Uterus (tissue), 3 donors: ENCODE measurements at regions not wholly inside any gene's neighbourhood (a gene's known extent, or its start where the extent isn't known, plus 50 kb on each side); places are given as distances from the start of the nearest gene placed in this dataset.

Experiments used
- DNase-seq, 2 donors: peaks; one replicate each; pipeline ENCODE4 v3.0.0-alpha.2; 2019 to 2020
- H3K27ac ChIP-seq, 2 donors: fragments of 200-600 bp; sonication (generic); 1 replicate in 1 of 2; 2 replicates in 1 of 2; pipeline ENCODE4 v1.5.1; 2016 to 2018
- H3K27me3 ChIP-seq, 2 donors: fragments of 200-600 bp; sonication (generic); one replicate each; pipeline ENCODE4 v1.5.1; 2018 to 2019; ENCODE audit warnings: control low read depth in 1 of 2
- H3K36me3 ChIP-seq, 2 donors: fragments of 200-600 bp; sonication (generic); one replicate each; pipeline ENCODE4 v1.5.1; 2019; ENCODE audit warnings: control low read depth in 1 of 2
- H3K4me1 ChIP-seq, 2 donors: fragments of 200-600 bp; sonication (generic); one replicate each; pipeline ENCODE4 v1.5.1; 2018 to 2019; ENCODE audit warnings: control low read depth in 1 of 2
- H3K4me3 ChIP-seq, 2 donors: fragments of 200-600 bp; sonication (generic); 1 replicate in 1 of 2; 2 replicates in 1 of 2; pipeline ENCODE4 v1.5.1; 2018 to 2019; ENCODE audit warnings: mild to moderate bottlenecking in 1 of 2
- H3K9me3 ChIP-seq, 2 donors: fragments of 200-600 bp; sonication (generic); one replicate each; pipeline ENCODE4 v1.5.1; 2019; ENCODE audit warnings: control low read depth in 1 of 2
- CTCF ChIP-seq, 4 experiments: fragments of 200-600 bp in 2 of 4; fragments of 450-650 bp in 2 of 4; sonication (generic) in 2 of 4; IDR thresholded peaks; one replicate each; pipeline ENCODE4 v1.5.1; 2016 to 2019; ENCODE audit warnings: antibody characterized with exemption in 4 of 4, mild to moderate bottlenecking in 2 of 4, moderate library complexity in 1 of 4
- POLR2A ChIP-seq, 2 donors: fragments of 450-650 bp; IDR thresholded peaks; one replicate each; pipeline ENCODE4 v1.6.1; 2016; ENCODE audit warnings: antibody characterized with exemption in 2 of 2, mild to moderate bottlenecking in 1 of 2, moderate library complexity in 1 of 2
- intact Hi-C: fragments of 100-400 bp; cut with DNase I; formaldehyde crosslinking; loops from one replicate; pipeline ENCODE4 v1.15.1; 2023; ENCODE audit warnings: low total_unique reads
- donor health status: DM: yes; HTN: yes; CAD: no.

- Histone ChIP-seq H3K27ac (no peak overlapping the region), H3K36me3 (no peaks in the 10 kb centered on the region), H3K4me3 (no peak overlapping the region), H3K9me3 (no peaks in the 10 kb centered on the region), H3K4me1 (no peaks in the 10 kb centered on the region), H3K27me3 (no peaks in the 10 kb centered on the region)
- TF ChIP-seq POLR2A (IDR thresholded peaks at IDR 0.05) (no peak), CTCF (IDR thresholded peaks at IDR 0.05) (no peak)
- intact Hi-C loops, result no loop called here
- no peak for DNase-seq
Observed at GRCh38 chr1:194228427-194228826, 1042.0 kb upstream of the B3GALT2 start.

GRCh38 chr1:194227161-194227560 lies 1040.7 kb upstream of the B3GALT2 start:
- Histone ChIP-seq H3K36me3 (no peaks in the 10 kb centered on the region), H3K27ac (no peak overlapping the region), H3K27me3 (no peaks in the 10 kb centered on the region), H3K4me3 (no peak overlapping the region), H3K4me1 (no peaks in the 10 kb centered on the region), H3K9me3 (no peaks in the 10 kb centered on the region)
- DNase-seq, result no peak
- TF ChIP-seq CTCF (IDR thresholded peaks at IDR 0.05) (no peak), POLR2A (IDR thresholded peaks at IDR 0.05) (no peak)
- intact Hi-C loops, result no loop called here

GRCh38 chr1:194225821-194226220 lies 1039.4 kb upstream of the B3GALT2 start:
- Histone ChIP-seq H3K36me3 (no peaks in the 10 kb centered on the region), H3K4me1 (no peaks in the 10 kb centered on the region), H3K4me3 (no peak overlapping the region), H3K27ac (no peak overlapping the region), H3K27me3 (no peaks in the 10 kb centered on the region), H3K9me3 (no peaks in the 10 kb centered on the region)
- no peak for DNase-seq
- TF ChIP-seq CTCF (IDR thresholded peaks at IDR 0.05) (no peak), POLR2A (IDR thresholded peaks at IDR 0.05) (no peak)
- intact Hi-C loops, result no loop called here

GRCh38 chr1:194223596-194223995 lies 1037.2 kb upstream of the B3GALT2 start:
- intact Hi-C loops, result no loop called here
- DNase-seq, result no peak

GRCh38 chr1:194215448-194215847 lies 1029.0 kb upstream of the B3GALT2 start:
- intact Hi-C loops, result no loop called here
- TF ChIP-seq POLR2A (IDR thresholded peaks at IDR 0.05) (no peak), CTCF (IDR thresholded peaks at IDR 0.05) (no peak)
- H3K27ac ChIP-seq, result no peak overlapping the region
- H3K9me3 ChIP-seq, result no peaks in the 10 kb centered on the region
- no peaks in the 10 kb centered on the region for H3K4me1 ChIP-seq
- no peak for DNase-seq
- no peak overlapping the region for H3K4me3 ChIP-seq
- H3K27me3 ChIP-seq, result no peaks in the 10 kb centered on the region
- H3K36me3 ChIP-seq, result no peaks in the 10 kb centered on the region

More at GRCh38 chr1:194223596-194223995, 1037.2 kb upstream of the B3GALT2 start:
- TF ChIP-seq CTCF (IDR thresholded peaks at IDR 0.05) (no peak), POLR2A (IDR thresholded peaks at IDR 0.05) (no peak)
- no peaks in the 10 kb centered on the region for H3K27me3 ChIP-seq
- H3K4me1 ChIP-seq, result no peaks in the 10 kb centered on the region
- no peak overlapping the region for H3K4me3 ChIP-seq
- no peaks in the 10 kb centered on the region for H3K9me3 ChIP-seq
- no peaks in the 10 kb centered on the region for H3K36me3 ChIP-seq
- H3K27ac ChIP-seq, result no peak overlapping the region
